Astrocyte (in vitro differentiated cells and primary cell): ENCODE measurements at regions not wholly inside any gene's neighbourhood (a gene's known extent, or its start where the extent isn't known, plus 50 kb on each side); places are given as distances from the start of the nearest gene placed in this dataset.
"Not testable (repeated sequence)": the region's sequence is repeated elsewhere in the genome, so short reads cannot be mapped to it uniquely, and the experiment has no call there.

Experiments
- DNase-seq: peaks from one replicate; pipeline ENCODE4 v3.0.0-alpha.2; 2010; ENCODE audit warnings: low read depth
- FAIRE-seq: peaks from 2 replicates; lab custom pipeline; 2011; peaks lifted over from hg19 to GRCh38; lab: Jason Lieb, UNC
- H2AFZ ChIP-seq: 2 replicates; pipeline ENCODE4 v1.6.0; 2012; ENCODE audit warnings: low read depth, low read length, inconsistent platforms
- H3K27ac ChIP-seq: 2 replicates; pipeline ENCODE4 v1.5.1; 2011; ENCODE audit warnings: low read depth, low read length, inconsistent platforms
- H3K27me3 ChIP-seq: 2 replicates; pipeline ENCODE4 v1.6.0; 2011; ENCODE audit warnings: low read length, inconsistent platforms; ENCODE audit not compliant: insufficient read depth
- H3K36me3 ChIP-seq: 2 replicates; pipeline ENCODE4 v1.5.1; 2011; ENCODE audit warnings: low read length, inconsistent platforms; ENCODE audit not compliant: insufficient read depth
- H3K4me1 ChIP-seq: 2 replicates; pipeline ENCODE4 v1.5.1; 2011; ENCODE audit warnings: low read length, inconsistent platforms; ENCODE audit not compliant: insufficient read depth
- H3K4me2 ChIP-seq: 2 replicates; pipeline ENCODE4 v1.6.0; 2012; ENCODE audit warnings: low read length, inconsistent platforms
- H3K4me3 ChIP-seq: 2 replicates; pipeline ENCODE4 v1.5.1; 2011; ENCODE audit warnings: low read depth, mild to moderate bottlenecking, low read length, inconsistent platforms; ENCODE audit not compliant: insufficient read depth
- H3K79me2 ChIP-seq: 2 replicates; pipeline ENCODE4 v1.6.0; 2012; ENCODE audit warnings: mild to moderate bottlenecking, low read length, inconsistent platforms; ENCODE audit not compliant: insufficient read depth
- H3K9ac ChIP-seq: 2 replicates; pipeline ENCODE4 v1.6.0; 2012; ENCODE audit warnings: mild to moderate bottlenecking, low read length, inconsistent platforms
- H3K9me3 ChIP-seq: 2 replicates; pipeline ENCODE4 v1.5.1; 2012; ENCODE audit warnings: low read depth, mild to moderate bottlenecking, low read length, inconsistent platforms; ENCODE audit not compliant: insufficient read depth
- H4K20me1 ChIP-seq: 2 replicates; pipeline ENCODE4 v1.6.0; 2012; ENCODE audit warnings: low read length, inconsistent platforms; ENCODE audit not compliant: insufficient read depth
- H3K27ac Mint-ChIP-seq: one replicate; pipeline ENCODE4 v1.8.0; 2021; ENCODE audit warnings: mild to moderate bottlenecking, mixed read lengths; ENCODE audit not compliant: unreplicated experiment
- H3K27me3 Mint-ChIP-seq: one replicate; pipeline ENCODE4 v1.8.0; 2021; ENCODE audit warnings: low read depth, mixed read lengths; ENCODE audit not compliant: unreplicated experiment
- H3K36me3 Mint-ChIP-seq: one replicate; pipeline ENCODE4 v1.8.0; 2021; ENCODE audit warnings: low read depth, mixed read lengths; ENCODE audit not compliant: unreplicated experiment
- H3K4me1 Mint-ChIP-seq: one replicate; pipeline ENCODE4 v1.8.0; 2021; ENCODE audit warnings: low read depth, mixed read lengths; ENCODE audit not compliant: unreplicated experiment
- H3K4me3 Mint-ChIP-seq: one replicate; pipeline ENCODE4 v1.8.0; 2021; ENCODE audit warnings: mild to moderate bottlenecking, moderate library complexity, mixed read lengths; ENCODE audit not compliant: unreplicated experiment
- H3K9me3 Mint-ChIP-seq: one replicate; pipeline ENCODE4 v1.8.0; 2021; ENCODE audit warnings: mild to moderate bottlenecking, mixed read lengths; ENCODE audit not compliant: unreplicated experiment
- CTCF ChIP-seq: IDR thresholded peaks from 2 replicates; pipeline ENCODE4 v1.5.1; 2011; ENCODE audit warnings: low read depth, mild to moderate bottlenecking, inconsistent platforms, low read length, moderate library complexity; ENCODE audit not compliant: insufficient read depth
- EZH2 ChIP-seq: IDR thresholded peaks from 2 replicates; pipeline ENCODE4 v1.6.1; 2012; ENCODE audit warnings: mild to moderate bottlenecking, low read length, inconsistent platforms; ENCODE audit not compliant: insufficient read depth

DNA sequence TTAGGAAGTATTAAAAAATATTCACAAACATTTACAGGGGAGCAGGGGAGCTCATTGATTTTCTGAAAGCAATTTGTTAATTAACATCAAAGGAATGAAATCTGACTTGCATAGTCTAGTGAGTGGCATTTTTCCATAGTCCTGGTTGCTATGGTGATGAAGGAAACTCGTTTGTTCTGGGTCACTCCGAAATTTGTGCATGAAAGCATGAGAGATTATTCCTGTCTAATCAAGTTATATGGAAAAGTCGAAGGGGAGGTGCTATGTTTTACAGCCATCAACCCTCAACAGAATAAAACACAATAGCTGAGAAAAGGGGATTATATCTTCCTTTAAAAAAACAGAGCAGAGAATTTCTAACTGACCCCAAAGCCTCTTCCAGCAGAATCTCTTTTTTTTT, 1495.7 kb upstream of the WWC1 start:
- Mint-ChIP-seq H3K4me1 (no peaks in the 10 kb centered on the region), H3K27ac (no peak overlapping the region), H3K36me3 (no peaks in the 10 kb centered on the region), H3K27me3 (no peaks in the 10 kb centered on the region), H3K4me3 (no peak overlapping the region), H3K9me3 (peaks cover 1% of the 10 kb centered on the region)
- Histone ChIP-seq H3K9me3 (no peaks in the 10 kb centered on the region), H3K27ac (no peak overlapping the region), H3K4me2 (no peak overlapping the region), H2AFZ (no peak overlapping the region), H3K4me3 (no peak overlapping the region), H3K36me3 (no peaks in the 10 kb centered on the region), H3K4me1 (no peaks in the 10 kb centered on the region), H3K9ac (no peak overlapping the region), H3K27me3 (no peaks in the 10 kb centered on the region), H4K20me1 (no peaks in the 10 kb centered on the region), H3K79me2 (no peaks in the 10 kb centered on the region)
- DNase-seq (no peak), FAIRE-seq (no peak)
- TF ChIP-seq EZH2 (no peak), CTCF (no peak)

GRCh38 chr5:166803058-166803457, 1488.4 kb upstream of the WWC1 start:
- Histone ChIP-seq H3K36me3 (no peaks in the 10 kb centered on the region), H2AFZ (no peak overlapping the region), H3K9me3 (no peaks in the 10 kb centered on the region), H3K4me2 (no peak overlapping the region), H3K27ac (no peak overlapping the region), H3K4me1 (no peaks in the 10 kb centered on the region), H3K27me3 (no peaks in the 10 kb centered on the region), H3K9ac (no peak overlapping the region), H4K20me1 (no peaks in the 10 kb centered on the region), H3K79me2 (no peaks in the 10 kb centered on the region), H3K4me3 (no peak overlapping the region)
- Mint-ChIP-seq H3K9me3 (peaks cover 1% of the 10 kb centered on the region), H3K36me3 (no peaks in the 10 kb centered on the region), H3K4me1 (no peaks in the 10 kb centered on the region), H3K4me3 (no peak overlapping the region), H3K27ac (no peak overlapping the region), H3K27me3 (no peaks in the 10 kb centered on the region)
- DNase-seq (no peak), FAIRE-seq (no peak)
- TF ChIP-seq EZH2 (no peak), CTCF (no peak)

DNA sequence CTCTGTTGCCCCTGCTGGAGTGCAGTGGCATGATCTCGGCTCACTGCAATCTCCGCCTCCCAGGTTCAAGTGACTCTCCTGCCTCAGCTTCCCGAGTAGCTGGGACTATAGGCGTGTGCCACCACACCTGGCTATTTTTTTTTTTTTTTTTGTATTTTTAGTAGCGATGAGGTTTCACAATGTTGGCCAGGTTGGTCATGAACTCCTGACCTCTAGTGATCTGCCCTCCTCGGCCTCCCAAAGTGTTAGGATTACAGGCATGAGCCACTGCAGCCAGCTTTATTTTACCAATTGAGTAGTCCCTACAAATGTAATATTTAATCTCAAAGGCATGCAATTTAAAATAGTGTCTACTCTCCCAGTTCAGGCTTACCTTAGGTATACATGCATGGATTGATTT, 1487.2 kb upstream of the WWC1 start:
- FAIRE-seq, H3K9ac ChIP-seq, H3K4me1 Mint-ChIP-seq, H3K4me3 ChIP-seq, H3K79me2 ChIP-seq, DNase-seq, H3K4me3 Mint-ChIP-seq, H3K27ac ChIP-seq, H2AFZ ChIP-seq, H3K4me2 ChIP-seq, H3K9me3 ChIP-seq, H4K20me1 ChIP-seq, H3K27ac Mint-ChIP-seq, H3K9me3 Mint-ChIP-seq, H3K4me1 ChIP-seq, H3K36me3 ChIP-seq, H3K27me3 ChIP-seq, H3K27me3 Mint-ChIP-seq, H3K36me3 Mint-ChIP-seq: not testable (repeated sequence)

DNA sequence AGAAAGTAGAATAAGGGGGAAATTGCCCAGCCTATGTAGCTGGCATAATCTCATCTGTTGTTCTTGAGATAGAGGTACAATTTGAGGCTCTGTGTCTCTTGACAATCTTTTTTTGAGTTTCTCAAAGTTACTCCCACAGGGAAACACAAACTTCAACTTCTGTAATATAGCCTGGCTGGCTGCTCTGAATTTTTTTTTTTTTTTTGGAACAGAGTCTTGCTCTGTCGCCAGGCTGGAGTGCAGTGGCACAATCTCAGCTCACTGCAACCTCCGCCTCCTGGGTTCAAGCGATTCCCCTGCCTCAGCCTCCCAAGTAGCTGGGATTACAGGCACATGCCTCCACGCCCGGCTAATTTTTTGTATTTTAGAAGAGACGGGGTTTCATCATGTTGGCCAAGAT, 1486.8 kb upstream of the WWC1 start:
- not testable (repeated sequence) for H3K36me3 Mint-ChIP-seq, H3K4me2 ChIP-seq, FAIRE-seq, H3K27me3 Mint-ChIP-seq, H3K27me3 ChIP-seq, H3K27ac Mint-ChIP-seq, H3K9me3 Mint-ChIP-seq, H3K9me3 ChIP-seq, H3K9ac ChIP-seq, H3K36me3 ChIP-seq, DNase-seq, H3K4me3 ChIP-seq, H3K4me1 Mint-ChIP-seq, H4K20me1 ChIP-seq, H3K4me3 Mint-ChIP-seq, H3K79me2 ChIP-seq, H2AFZ ChIP-seq, H3K27ac ChIP-seq, H3K4me1 ChIP-seq

GRCh38 chr5:166810093-166810658, 1481.3 kb upstream of the WWC1 start:
- not testable (repeated sequence) for H2AFZ ChIP-seq, DNase-seq, H3K4me1 Mint-ChIP-seq, H3K9me3 ChIP-seq, H3K4me3 ChIP-seq, H3K9me3 Mint-ChIP-seq, H3K36me3 Mint-ChIP-seq, H3K27me3 Mint-ChIP-seq, H3K27me3 ChIP-seq, H3K4me2 ChIP-seq, H4K20me1 ChIP-seq, H3K27ac ChIP-seq, H3K9ac ChIP-seq, FAIRE-seq, H3K27ac Mint-ChIP-seq, H3K36me3 ChIP-seq, H3K4me3 Mint-ChIP-seq, H3K4me1 ChIP-seq, H3K79me2 ChIP-seq
